CD4-positive, alpha-beta T cell (primary cell): ENCODE measurements at regions not wholly inside any gene's neighbourhood (a gene's known extent, or its start where the extent isn't known, plus 50 kb on each side); places are given as distances from the start of the nearest gene placed in this dataset.

Experiments
- ATAC-seq: fragments of 200-7000 bp; cut with Tn5 transposase; one replicate; pipeline ENCODE4 v1.10.0; 2022; ENCODE audit warnings: mild to moderate bottlenecking; ENCODE audit not compliant: poor library complexity
- CTCF ChIA-PET: fragments of 350-600 bp; sonication (Branson Sonifier 250); formaldehyde crosslinking; loops from one replicate; lab custom pipeline; 2021; ENCODE audit warnings: antibody characterized with exemption, inconsistent platforms; lab: Charles Lee
- POLR2A ChIA-PET: fragments of 350-600 bp; sonication (Branson Sonifier 250); formaldehyde crosslinking; loops from one replicate; lab custom pipeline; 2021; ENCODE audit warnings: antibody characterized with exemption, inconsistent platforms; lab: Charles Lee
- DNase-seq, 14 experiments: peaks; one replicate each; pipeline ENCODE4 v3.0.0-alpha.2; 2013 to 2020; ENCODE audit warnings: mixed read lengths in 2 of 14
- H3K27ac ChIP-seq, 2 donors: one replicate each; pipeline versions ENCODE4 v1.5.1 to v1.7.0; 2013; ENCODE audit warnings: low read length in 2 of 2, low read depth in 1 of 2, mild to moderate bottlenecking in 1 of 2
- H3K27me3 ChIP-seq, 2 experiments: 1 replicate in 1 of 2; 2 replicates in 1 of 2; pipeline versions ENCODE4 v1.6.1 to v1.7.0; 2013; ENCODE audit warnings: low read length in 2 of 2, control low read depth in 1 of 2, mild to moderate bottlenecking in 1 of 2, moderate library complexity in 1 of 2; ENCODE audit not compliant: insufficient read depth in 2 of 2, control insufficient read depth in 1 of 2
- H3K36me3 ChIP-seq: one replicate; pipeline ENCODE4 v1.6.1; 2013; ENCODE audit warnings: low read length, control low read depth; ENCODE audit not compliant: insufficient read depth
- H3K4me1 ChIP-seq: one replicate; pipeline ENCODE4 v1.6.1; 2013; ENCODE audit warnings: low read length, control low read depth; ENCODE audit not compliant: insufficient read depth
- H3K4me3 ChIP-seq: one replicate; pipeline ENCODE4 v1.5.1; 2013; ENCODE audit warnings: mild to moderate bottlenecking, low read length, moderate library complexity
- H3K9me3 ChIP-seq, 2 experiments: 1 replicate in 1 of 2; 2 replicates in 1 of 2; pipeline versions ENCODE4 v1.6.1 to v1.7.0; 2013; ENCODE audit warnings: low read length in 2 of 2, mild to moderate bottlenecking in 2 of 2, control low read depth in 1 of 2, moderate library complexity in 1 of 2; ENCODE audit not compliant: control insufficient read depth in 1 of 2, insufficient read depth in 1 of 2
- H3K27ac Mint-ChIP-seq: one replicate; pipeline ENCODE4 v1.8.0; 2020; ENCODE audit warnings: mixed read lengths
- H3K27me3 Mint-ChIP-seq: one replicate; pipeline ENCODE4 v1.8.0; 2021; ENCODE audit warnings: mixed read lengths
- H3K36me3 Mint-ChIP-seq: one replicate; pipeline ENCODE4 v1.8.0; 2021; ENCODE audit warnings: low read depth, mixed read lengths
- H3K4me1 Mint-ChIP-seq: one replicate; pipeline ENCODE4 v1.8.0; 2021; ENCODE audit warnings: low read depth, mixed read lengths
- H3K4me3 Mint-ChIP-seq: one replicate; pipeline ENCODE4 v1.8.0; 2020; ENCODE audit warnings: mild to moderate bottlenecking, mixed read lengths
- H3K9me3 Mint-ChIP-seq: one replicate; pipeline ENCODE4 v1.8.0; 2020; ENCODE audit warnings: mixed read lengths
- CTCF ChIP-seq: fragments of 200-600 bp; IDR thresholded peaks from one replicate; pipeline ENCODE4 v1.8.0; 2022; ENCODE audit warnings: antibody characterized with exemption, mild to moderate bottlenecking
- intact Hi-C, 2 experiments: fragments of 100-400 bp; cut with DNase I in 1 of 2; cut with micrococcal nuclease in 1 of 2; formaldehyde crosslinking; loops; one replicate each; pipeline versions ENCODE4 v1.15.1 to v1.9.0; 2023 to 2025; cut with DNase I, micrococcal nuclease

DNA sequence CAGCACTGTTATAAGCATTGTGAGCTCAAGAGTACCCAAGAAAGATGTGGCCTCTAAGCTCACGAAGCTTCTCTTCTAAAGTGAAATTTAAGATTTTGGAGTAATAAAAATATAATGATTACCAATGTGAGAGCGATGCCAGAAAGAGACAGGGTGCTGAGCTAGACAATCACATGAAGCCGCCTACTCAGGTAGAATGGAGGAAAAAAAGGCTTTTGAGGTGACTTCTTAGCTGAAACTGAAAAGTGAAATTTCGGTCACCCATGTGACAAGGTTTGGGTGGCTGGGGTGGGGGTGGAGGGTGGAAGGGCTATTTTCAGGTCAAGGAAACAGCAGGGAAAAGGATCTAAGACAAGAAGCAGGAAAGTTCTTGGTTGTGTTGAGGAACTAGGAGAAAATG lies 388.2 kb upstream of the WWC1 start:
- Mint-ChIP-seq H3K4me1 (no peaks in the 10 kb centered on the region), H3K27ac (no peak overlapping the region), H3K36me3 (no peaks in the 10 kb centered on the region), H3K4me3 (no peak overlapping the region), H3K27me3 (no peaks in the 10 kb centered on the region), H3K9me3 (no peaks in the 10 kb centered on the region)
- Histone ChIP-seq H3K4me1 (no peaks in the 10 kb centered on the region), H3K9me3 (no peaks in the 10 kb centered on the region), H3K36me3 (no peaks in the 10 kb centered on the region), H3K27ac (no peak overlapping the region), H3K27me3 (no peaks in the 10 kb centered on the region), H3K4me3 (no peak overlapping the region)
- ChIA-PET CTCF (no interaction called here), POLR2A (no interaction called here)
- intact Hi-C loops: no loop called here
- no peak for TF ChIP-seq CTCF
- ATAC-seq (no peak), DNase-seq (no peak)

DNA sequence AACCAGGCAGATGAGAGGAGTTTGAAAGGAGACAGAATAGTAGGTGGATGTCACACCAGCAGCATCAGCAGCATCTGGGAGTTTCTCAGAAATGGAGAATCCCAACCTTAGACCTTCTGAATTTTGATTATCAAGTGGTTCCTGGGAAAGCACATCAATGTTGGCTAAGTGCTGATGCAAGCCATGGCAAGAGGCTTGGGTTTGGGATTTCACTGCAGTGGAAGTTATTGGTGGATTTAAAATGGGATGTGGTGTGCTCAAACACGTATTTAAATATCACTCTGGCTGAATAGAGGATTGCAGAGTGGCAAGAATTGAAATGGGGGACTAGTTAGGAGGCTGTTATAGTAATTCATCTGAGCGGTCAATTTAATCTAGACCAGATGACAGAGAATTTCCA lies 387.8 kb upstream of the WWC1 start:
- Mint-ChIP-seq H3K27me3 (no peaks in the 10 kb centered on the region), H3K36me3 (no peaks in the 10 kb centered on the region), H3K9me3 (no peaks in the 10 kb centered on the region), H3K27ac (no peak overlapping the region), H3K4me1 (no peaks in the 10 kb centered on the region), H3K4me3 (no peak overlapping the region)
- POLR2A ChIA-PET: no interaction called here
- intact Hi-C loops: no loop called here
- no peaks in the 10 kb centered on the region for H3K27me3 ChIP-seq
- H3K27ac ChIP-seq: no peak overlapping the region
- DNase-seq (no peak), ATAC-seq (no peak)
- CTCF ChIA-PET: no interaction called here
- H3K36me3 ChIP-seq: no peaks in the 10 kb centered on the region
- TF ChIP-seq CTCF: no peak
- no peaks in the 10 kb centered on the region for H3K4me1 ChIP-seq
- H3K9me3 ChIP-seq: no peaks in the 10 kb centered on the region
- H3K4me3 ChIP-seq: no peak overlapping the region

- DNase-seq: no peak
- CTCF ChIA-PET: no interaction called here
- POLR2A ChIA-PET: no interaction called here
- H3K9me3 ChIP-seq: peaks cover 0 to 2% of the 10 kb centered on the region in 2 experiments
- no peak overlapping the region for H3K4me3 ChIP-seq
- H3K4me1 ChIP-seq: no peaks in the 10 kb centered on the region
- intact Hi-C loops: no loop called here
- H3K27me3 ChIP-seq: no peaks in the 10 kb centered on the region
- H3K36me3 ChIP-seq: no peaks in the 10 kb centered on the region
- Mint-ChIP-seq H3K4me1 (no peaks in the 10 kb centered on the region), H3K4me3 (no peak overlapping the region), H3K27me3 (no peaks in the 10 kb centered on the region), H3K27ac (no peak overlapping the region), H3K9me3 (no peaks in the 10 kb centered on the region), H3K36me3 (no peaks in the 10 kb centered on the region)
- H3K27ac ChIP-seq: no peak overlapping the region
- no peak for ATAC-seq
- TF ChIP-seq CTCF: no peak
Observed at GRCh38 chr5:167905919-167906853, 385.3 kb upstream of the WWC1 start.
